CD4-positive, alpha-beta T cell treated with Interleukin-2 at 100 ng/mL for 4 hours (primary cell): ENCODE measurements at regions not wholly inside any gene's neighbourhood (a gene's known extent, or its start where the extent isn't known, plus 50 kb on each side); places are given as distances from the start of the nearest gene placed in this dataset.

Source experiments
- DNase-seq: peaks from one replicate; pipeline ENCODE4 v3.0.0-alpha.2; 2020; ENCODE audit warnings: low spot score

- DNase-seq = no peak
Measured at GRCh38 chr2:236673823-236674185, 104.2 kb downstream of the ACKR3 start.

- no peak for DNase-seq
Measured at GRCh38 chr2:236674238-236674637, 104.6 kb downstream of the ACKR3 start.

DNA sequence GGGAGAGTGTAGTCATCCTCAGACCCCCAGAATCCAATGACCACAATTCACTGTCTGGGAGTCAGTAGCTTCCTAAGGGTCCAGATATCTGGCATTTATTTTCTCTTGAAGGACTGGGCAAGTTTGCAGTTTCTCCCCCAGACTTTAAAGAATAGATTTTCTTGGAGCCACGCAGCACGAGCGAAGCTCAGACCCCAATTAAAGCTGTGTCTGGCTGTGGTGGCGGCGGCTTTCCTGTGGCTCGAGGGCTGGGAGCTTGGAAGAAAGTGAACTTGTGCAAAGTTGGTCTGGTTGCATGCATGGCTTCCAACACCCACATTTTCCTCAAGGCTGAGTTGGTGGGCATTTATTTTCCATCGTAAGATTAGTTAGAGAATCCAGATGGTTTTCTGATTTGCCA lies 105.0 kb downstream of the ACKR3 start:
- no peak for DNase-seq

- DNase-seq = no peak
Measured at GRCh38 chr2:236675051-236675450, 105.4 kb downstream of the ACKR3 start.

- no peak for DNase-seq
Measured at GRCh38 chr2:236675526-236675925, 105.9 kb downstream of the ACKR3 start.

DNA sequence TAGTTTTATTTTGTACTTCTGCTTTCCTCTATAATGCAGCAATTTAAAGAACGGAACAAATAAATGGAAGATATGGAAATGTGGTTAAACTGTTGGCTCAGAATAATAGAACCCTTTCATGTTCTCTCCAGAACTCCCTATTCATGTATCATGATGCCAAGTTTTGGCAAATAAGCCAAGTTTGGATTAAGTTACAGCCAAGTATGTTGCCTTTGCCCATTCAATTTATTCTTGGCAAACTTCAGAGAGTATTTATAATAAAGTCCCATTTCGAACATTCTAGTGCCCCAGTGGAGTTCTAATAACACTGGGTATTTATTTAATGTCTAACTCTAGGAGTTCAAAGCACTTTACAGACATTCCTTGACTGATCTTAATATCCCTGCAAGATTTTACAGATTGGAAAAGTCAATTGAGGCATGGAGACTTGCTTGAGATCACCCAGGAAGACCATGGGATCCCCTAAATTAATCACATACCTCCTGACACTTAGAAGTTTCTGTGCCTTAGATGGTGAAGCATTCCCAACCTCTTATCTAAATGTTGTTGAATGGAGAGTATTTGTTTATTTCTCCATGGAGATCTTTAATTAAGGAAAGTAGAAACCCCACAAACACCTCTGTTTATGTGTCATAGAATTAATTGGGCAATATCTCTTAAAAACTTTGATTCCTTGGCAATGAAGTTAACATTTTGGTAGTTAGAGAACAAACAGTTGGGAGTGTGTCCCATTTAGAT lies 106.7 kb downstream of the ACKR3 start:
- DNase-seq = no peak

DNA sequence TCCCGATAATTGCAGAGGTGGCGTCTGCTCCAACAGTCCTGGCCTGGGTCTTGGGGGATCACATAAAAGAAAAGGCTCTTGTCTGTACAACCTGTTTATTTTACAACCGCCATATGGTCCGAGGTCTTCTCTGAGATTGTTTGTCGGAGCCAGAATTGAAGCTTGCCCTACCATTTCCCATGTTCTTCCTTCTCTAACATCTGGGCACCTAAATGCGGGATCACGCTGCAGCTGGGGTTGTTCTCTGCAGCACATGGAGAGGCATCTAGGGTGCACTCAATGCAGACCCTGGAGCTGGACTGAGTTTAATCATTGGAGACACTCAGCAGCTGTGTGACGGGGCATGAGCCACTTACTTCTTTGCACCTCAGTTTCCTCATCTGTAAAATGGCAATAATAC lies 107.7 kb downstream of the ACKR3 start:
- no peak for DNase-seq

DNA sequence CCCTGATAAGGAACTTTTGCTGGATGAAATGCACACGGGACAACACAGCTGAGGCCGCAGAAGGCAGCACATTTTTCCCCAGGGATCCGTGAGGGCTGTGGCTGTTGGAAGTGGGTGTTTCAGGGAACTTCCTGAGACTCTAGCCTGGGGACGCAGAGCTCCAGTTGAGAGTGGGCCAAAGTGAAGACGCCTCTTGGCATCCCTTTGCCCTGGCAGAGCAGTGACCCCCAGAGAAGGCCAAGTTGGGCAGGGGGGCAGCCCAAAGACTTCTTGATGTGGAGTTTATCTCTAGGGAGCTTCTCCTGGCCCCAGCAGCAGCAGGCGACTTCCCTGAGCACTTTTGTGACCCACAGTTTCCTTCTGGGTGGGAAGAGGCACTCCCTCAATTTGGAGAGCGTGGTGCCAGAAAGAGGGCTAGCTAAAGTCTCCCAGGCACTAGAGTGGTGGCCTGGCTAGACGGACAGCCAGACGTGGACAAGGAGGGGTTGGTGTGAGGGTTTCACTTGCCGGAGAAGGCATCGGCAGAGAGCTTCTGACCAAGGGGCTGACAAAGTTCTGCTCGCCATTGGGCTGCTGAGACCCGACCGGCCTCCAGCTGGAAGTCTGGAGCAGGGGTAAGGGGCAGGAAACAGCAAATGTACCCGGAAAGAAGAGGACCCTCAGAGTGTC lies 108.8 kb downstream of the ACKR3 start:
- DNase-seq = no peak

- no peak for DNase-seq
Measured at GRCh38 chr2:236679884-236680860, 110.5 kb downstream of the ACKR3 start.

DNA sequence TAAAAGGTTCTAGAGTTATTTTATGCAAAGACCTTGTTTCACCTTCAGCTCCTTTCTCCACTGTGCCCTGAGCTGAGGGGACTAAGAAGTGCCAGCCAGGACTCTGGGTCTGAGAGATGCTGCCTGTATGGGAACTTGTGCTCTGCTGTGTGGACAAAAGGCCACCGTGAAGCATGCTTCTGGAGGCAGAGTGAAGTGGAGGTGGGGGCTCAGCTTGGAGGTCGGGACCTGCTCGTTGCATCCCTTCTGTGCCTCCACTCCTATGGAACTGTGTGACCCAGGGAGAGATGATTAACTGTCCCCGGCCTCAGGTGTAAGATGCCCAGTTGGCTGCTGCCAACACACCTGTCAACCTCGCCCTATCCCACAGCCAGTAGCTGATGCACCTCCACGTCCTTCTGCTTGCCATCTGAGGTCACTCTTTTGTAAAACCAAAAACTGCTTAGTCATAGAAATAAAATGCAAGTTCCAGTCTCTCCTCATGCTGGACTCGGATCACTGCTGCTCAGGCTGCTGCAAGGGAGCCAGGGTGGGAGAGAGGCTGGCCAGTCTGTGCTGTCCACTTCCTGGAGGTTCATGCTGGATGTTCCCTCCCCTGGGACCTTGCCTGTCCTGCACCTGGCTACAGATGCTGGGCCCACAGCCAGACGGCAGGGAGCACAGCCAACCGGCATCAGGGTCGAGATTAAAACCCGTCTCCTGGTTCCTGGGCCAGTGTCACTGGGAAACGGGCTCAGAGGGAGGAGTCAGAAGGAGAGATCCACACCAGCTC lies 113.2 kb downstream of the ACKR3 start:
- no peak for DNase-seq

- no peak for DNase-seq
Measured at GRCh38 chr2:236684504-236685256, 115.1 kb downstream of the ACKR3 start.

- no peak for DNase-seq
Measured at GRCh38 chr2:236685361-236685760, 115.7 kb downstream of the ACKR3 start.

DNA sequence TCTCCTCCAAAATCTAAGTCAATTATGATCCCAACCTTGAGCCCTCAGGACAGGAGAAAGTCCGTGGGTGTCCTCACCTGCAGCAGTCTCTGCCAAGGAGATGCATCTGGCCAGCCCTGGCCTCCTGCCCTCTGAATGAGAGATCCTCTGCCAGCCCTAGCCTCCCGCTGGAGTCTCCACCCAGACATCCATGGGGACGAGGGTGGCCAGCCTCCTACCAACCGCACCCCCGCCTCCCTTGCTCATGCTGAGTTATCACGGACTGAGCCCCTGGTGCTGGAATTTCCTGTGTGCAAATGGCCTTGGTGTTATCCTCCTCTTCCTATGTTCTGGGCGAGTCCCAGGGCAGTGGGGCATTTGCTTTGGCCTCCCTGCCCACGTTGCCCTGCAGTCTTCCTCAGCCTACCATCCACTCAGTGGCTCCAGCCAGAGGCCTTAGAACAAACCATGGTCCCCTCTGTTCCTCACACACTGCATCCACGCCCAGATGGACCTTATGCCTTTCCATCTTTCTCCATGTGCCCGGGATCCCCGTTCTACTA lies 116.4 kb downstream of the ACKR3 start:
- no peak for DNase-seq

- no peak for DNase-seq
Measured at GRCh38 chr2:236686561-236686960, 116.9 kb downstream of the ACKR3 start.

DNA sequence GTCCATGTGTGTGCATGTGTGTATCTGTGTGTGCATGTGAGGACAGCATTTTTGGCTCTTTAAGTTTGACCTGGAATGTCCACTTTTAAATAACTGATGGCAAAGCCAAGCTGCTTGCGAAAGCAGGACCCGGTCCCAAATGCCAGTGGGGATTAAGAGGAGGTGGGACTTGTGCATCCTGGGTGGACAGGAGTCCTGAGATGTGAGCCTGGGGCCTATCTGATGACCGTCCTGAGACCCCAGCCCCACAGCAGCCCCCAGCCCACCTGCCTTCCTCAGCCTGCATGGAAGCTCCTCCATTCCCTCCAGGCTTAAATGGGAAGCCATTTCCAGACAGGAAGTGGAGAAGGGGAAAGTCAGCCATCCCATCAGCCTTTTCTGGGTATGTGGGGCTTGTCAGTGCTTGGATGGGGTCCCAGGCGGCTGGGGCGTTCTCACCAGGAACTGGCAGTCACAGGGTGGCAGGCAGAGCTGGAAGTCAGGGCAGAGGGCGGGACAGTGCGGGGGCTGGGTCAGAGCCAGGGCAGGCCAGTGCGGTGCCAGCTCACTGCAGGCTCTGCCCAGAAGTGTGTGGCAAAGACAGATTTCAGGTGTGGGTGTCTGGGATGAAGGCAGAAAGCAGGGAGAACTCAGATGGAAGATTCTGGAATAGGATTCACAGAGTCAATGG lies 117.8 kb downstream of the ACKR3 start:
- no peak for DNase-seq

- no peak for DNase-seq
Measured at GRCh38 chr2:236688157-236688556, 118.5 kb downstream of the ACKR3 start.

DNA sequence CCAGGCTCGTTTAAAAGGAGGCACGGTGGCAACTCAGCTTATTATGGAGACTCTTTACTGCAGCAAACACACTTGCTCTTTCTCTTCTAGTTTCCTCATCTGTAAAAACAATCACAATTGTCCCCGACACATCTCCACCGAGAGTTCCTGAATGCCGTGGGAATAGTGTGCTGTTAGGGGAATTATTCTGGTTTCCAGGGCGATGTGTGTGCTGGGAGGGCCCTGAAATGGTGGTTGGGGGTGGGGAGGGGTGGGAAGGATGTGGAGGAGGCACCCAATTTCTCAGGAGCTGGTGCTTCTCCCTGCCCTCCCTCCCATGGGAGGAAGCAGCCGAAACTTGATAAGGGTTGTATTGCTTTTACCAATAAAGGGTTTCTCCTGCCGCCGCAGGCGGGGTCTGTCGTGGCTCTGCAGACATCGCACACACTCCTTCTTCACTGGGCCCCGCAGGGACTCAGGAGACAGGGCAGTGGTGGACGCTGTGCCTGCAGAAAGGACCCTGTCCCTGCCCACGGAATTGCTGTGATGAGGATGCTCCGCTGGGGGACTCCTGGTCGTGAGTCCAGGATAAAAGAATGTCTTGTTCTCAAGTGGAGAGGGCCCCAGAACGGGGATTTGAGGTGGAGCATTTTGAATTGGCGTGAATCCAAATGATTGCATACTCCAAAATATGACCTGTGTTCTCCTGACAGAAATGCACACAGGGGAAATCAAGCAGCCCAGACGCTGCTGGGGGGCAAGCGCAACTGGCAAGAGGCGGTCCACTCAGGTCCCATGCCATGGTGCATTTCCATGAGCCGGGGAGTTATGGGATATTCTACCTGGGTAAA lies 119.2 kb downstream of the ACKR3 start:
- no peak for DNase-seq

- DNase-seq = no peak
Measured at GRCh38 chr2:236689393-236689700, 119.7 kb downstream of the ACKR3 start.

DNA sequence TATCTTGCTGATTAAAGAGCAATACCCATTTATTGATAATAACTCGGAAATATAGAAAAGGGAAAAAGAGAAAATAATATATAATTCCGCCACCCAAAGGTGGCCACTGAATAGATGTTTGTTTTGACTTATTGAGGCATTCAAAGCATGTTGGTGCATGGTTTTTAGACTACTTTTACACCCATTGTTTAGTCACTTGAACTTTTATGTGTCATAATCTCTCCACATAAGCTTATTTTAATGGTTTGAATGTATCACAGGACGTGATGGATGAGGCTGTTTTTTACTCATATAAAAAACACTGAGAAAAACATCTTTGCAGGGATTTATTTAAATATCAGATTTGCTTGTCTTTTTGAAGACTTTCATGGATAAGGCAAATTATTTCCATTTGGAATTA lies 120.4 kb downstream of the ACKR3 start:
- DNase-seq = no peak

DNA sequence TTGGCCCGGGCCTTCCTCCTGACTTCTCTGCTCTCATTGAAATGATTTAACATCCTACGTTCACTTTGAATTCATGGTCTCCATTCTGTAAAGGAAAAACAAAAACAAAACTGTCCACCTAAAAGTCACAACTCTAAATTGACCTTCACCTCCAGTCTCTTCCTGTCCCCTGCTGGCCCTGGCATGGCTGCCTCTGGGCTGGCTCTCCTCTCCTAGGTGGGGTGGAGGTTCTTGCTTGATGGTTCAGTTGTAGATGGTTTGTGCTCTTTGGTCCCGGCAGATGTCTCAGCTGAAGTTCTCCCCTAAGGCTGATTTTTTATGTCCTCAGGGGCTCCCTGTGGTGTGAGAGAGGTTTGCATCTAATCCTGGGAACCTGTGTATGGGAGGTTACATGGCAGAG lies 121.1 kb downstream of the ACKR3 start:
- DNase-seq = no peak
